ENCODE measurements at regions not wholly inside any gene's neighbourhood (a gene's known extent, or its start where the extent isn't known, plus 50 kb on each side); places are given as distances from the start of the nearest gene placed in this dataset.
A peak's percentile ranks its signal among the peaks of the same experiment; 100 is the strongest.
"Not testable (repeated sequence)": the region's sequence is repeated elsewhere in the genome, so short reads cannot be mapped to it uniquely, and the experiment has no call there.

GRCh38 chr6:28585335-28585734, 59.7 kb downstream of the GPX5 start:
- no peak for DNase-seq

GRCh38 chr6:28586324-28586723, 60.6 kb downstream of the GPX5 start:
- DNase-seq = no peak

- DNase-seq = peak; percentile 86
These were observed 61.5 kb downstream of the GPX5 start for GRCh38 chr6:28586962-28587745.

- DNase-seq = peak; percentile 43
These were observed 62.0 kb downstream of the GPX5 start for GRCh38 chr6:28587746-28588075.

- DNase-seq = no peak
These were observed 63.0 kb downstream of the GPX5 start for GRCh38 chr6:28588666-28589065.

- peak; percentile 80 for DNase-seq
These were observed 63.7 kb downstream of the GPX5 start for GRCh38 chr6:28589234-28589956.

- peak; percentile 41 for DNase-seq
These were observed 64.3 kb downstream of the GPX5 start for GRCh38 chr6:28589957-28590349.

GRCh38 chr6:28597217-28597835, 71.6 kb downstream of the GPX5 start:
- no peak for DNase-seq

- DNase-seq = no peak
These were observed 72.4 kb downstream of the GPX5 start for GRCh38 chr6:28597924-28598722.

- no peak for DNase-seq
These were observed 73.3 kb downstream of the GPX5 start for GRCh38 chr6:28598757-28599686.

GRCh38 chr6:28600245-28600644, 74.6 kb downstream of the GPX5 start:
- no peak for DNase-seq

GRCh38 chr6:28603891-28604290, 78.2 kb downstream of the GPX5 start:
- DNase-seq = no peak

GRCh38 chr6:28606424-28607391, 81.0 kb downstream of the GPX5 start:
- peak; percentile 77 for DNase-seq

GRCh38 chr6:28607990-28608389, 82.3 kb downstream of the GPX5 start:
- no peak for DNase-seq

- DNase-seq = no peak
These were observed 84.0 kb downstream of the GPX5 start for GRCh38 chr6:28609672-28610071.

GRCh38 chr6:28615616-28615954, 89.9 kb downstream of the GPX5 start:
- DNase-seq = no peak

- no peak for DNase-seq
These were observed 90.5 kb downstream of the GPX5 start for GRCh38 chr6:28615955-28616747.

GRCh38 chr6:28618898-28619555, 93.3 kb downstream of the GPX5 start:
- no peak for DNase-seq

- not testable (repeated sequence) for DNase-seq
These were observed 95.6 kb downstream of the GPX5 start for GRCh38 chr6:28621268-28621667.
